GM19468 (cell line): ENCODE measurements at regions not wholly inside any gene's neighbourhood (a gene's known extent, or its start where the extent isn't known, plus 50 kb on each side); places are given as distances from the start of the nearest gene placed in this dataset.
"Not testable (repeated sequence)": the region's sequence is repeated elsewhere in the genome, so short reads cannot be mapped to it uniquely, and the experiment has no call there.

Experiments
- ATAC-seq: cut with Tn5 transposase; IDR thresholded peaks from one replicate; pipeline ENCODE4 v1.9.1; 2021; ENCODE audit warnings: mild to moderate bottlenecking, moderate library complexity, moderate number of reproducible peaks; ENCODE audit not compliant: unreplicated experiment; ENCODE audit errors: extremely low read depth

GRCh38 chr5:127210042-127210441 lies 80.6 kb upstream of the MEGF10 start:
- ATAC-seq, result no peak

GRCh38 chr5:127213231-127213630 lies 77.4 kb upstream of the MEGF10 start:
- ATAC-seq, result no peak

GRCh38 chr5:127216143-127216542 lies 74.5 kb upstream of the MEGF10 start:
- no peak for ATAC-seq

- no peak for ATAC-seq
These were observed 73.5 kb upstream of the MEGF10 start for GRCh38 chr5:127216898-127217675.

- ATAC-seq, result not testable (repeated sequence)
These were observed 68.7 kb upstream of the MEGF10 start for GRCh38 chr5:127221936-127222335.

- not testable (repeated sequence) for ATAC-seq
These were observed 67.9 kb upstream of the MEGF10 start for GRCh38 chr5:127222571-127223156.

GRCh38 chr5:127223256-127223974 lies 67.2 kb upstream of the MEGF10 start:
- no peak for ATAC-seq

- no peak for ATAC-seq
These were observed 62.7 kb upstream of the MEGF10 start for GRCh38 chr5:127227881-127228280.

- no peak for ATAC-seq
These were observed 61.9 kb upstream of the MEGF10 start for GRCh38 chr5:127228540-127229184.

- peak; percentile 49 for ATAC-seq
These were observed 61.3 kb upstream of the MEGF10 start for GRCh38 chr5:127229185-127229889.

GRCh38 chr5:127231118-127231517 lies 59.5 kb upstream of the MEGF10 start:
- ATAC-seq, result no peak

- no peak for ATAC-seq
These were observed 57.0 kb upstream of the MEGF10 start for GRCh38 chr5:127233590-127233989.

- no peak for ATAC-seq
These were observed 55.5 kb upstream of the MEGF10 start for GRCh38 chr5:127235136-127235535.

GRCh38 chr5:127236254-127236653 lies 54.3 kb upstream of the MEGF10 start:
- no peak for ATAC-seq
